Activated B cell treated with CpG ODN at 0.5 μM for 24 hours (primary cell): ENCODE measurements at regions not wholly inside any gene's neighbourhood (a gene's known extent, or its start where the extent isn't known, plus 50 kb on each side); places are given as distances from the start of the nearest gene placed in this dataset.

Source experiments
- ATAC-seq: fragments of 200-7000 bp; cut with Tn5 transposase; one replicate; pipeline ENCODE4 v1.10.0; 2021; ENCODE audit warnings: low read depth, mild to moderate bottlenecking, moderate library complexity
- CTCF ChIA-PET: fragments of 350-600 bp; sonication (Branson Sonifier 250); formaldehyde crosslinking; loops from one replicate; lab custom pipeline; 2021; ENCODE audit warnings: antibody characterized with exemption; lab: Charles Lee
- POLR2A ChIA-PET: fragments of 350-600 bp; sonication (Branson Sonifier 250); formaldehyde crosslinking; loops from one replicate; lab custom pipeline; 2021; ENCODE audit warnings: antibody characterized with exemption; lab: Charles Lee
- DNase-seq: peaks from one replicate; pipeline ENCODE4 v3.0.0; 2022
- H3K27ac Mint-ChIP-seq: one replicate; pipeline ENCODE4 v1.8.0; 2020; ENCODE audit warnings: mixed read lengths
- H3K27me3 Mint-ChIP-seq: one replicate; pipeline ENCODE4 v1.8.0; 2021; ENCODE audit warnings: mixed read lengths
- H3K36me3 Mint-ChIP-seq: one replicate; pipeline ENCODE4 v1.8.0; 2021; ENCODE audit warnings: low read depth, mixed read lengths
- H3K4me1 Mint-ChIP-seq: one replicate; pipeline ENCODE4 v1.8.0; 2021; ENCODE audit warnings: mixed read lengths
- H3K4me3 Mint-ChIP-seq: one replicate; pipeline ENCODE4 v1.8.0; 2020; ENCODE audit warnings: mild to moderate bottlenecking, mixed read lengths
- H3K9me3 Mint-ChIP-seq: one replicate; pipeline ENCODE4 v1.8.0; 2020; ENCODE audit warnings: mixed read lengths
- intact Hi-C: fragments of 100-400 bp; cut with micrococcal nuclease; formaldehyde crosslinking; loops from one replicate; pipeline ENCODE4 v1.15.1; 2024
- TF ChIP-seq, protein P1 (sequence below): fragments of 200-600 bp; IDR thresholded peaks from one replicate; pipeline ENCODE4 v1.8.0; 2022; ENCODE audit warnings: antibody characterized with exemption, mild to moderate bottlenecking

DNA sequence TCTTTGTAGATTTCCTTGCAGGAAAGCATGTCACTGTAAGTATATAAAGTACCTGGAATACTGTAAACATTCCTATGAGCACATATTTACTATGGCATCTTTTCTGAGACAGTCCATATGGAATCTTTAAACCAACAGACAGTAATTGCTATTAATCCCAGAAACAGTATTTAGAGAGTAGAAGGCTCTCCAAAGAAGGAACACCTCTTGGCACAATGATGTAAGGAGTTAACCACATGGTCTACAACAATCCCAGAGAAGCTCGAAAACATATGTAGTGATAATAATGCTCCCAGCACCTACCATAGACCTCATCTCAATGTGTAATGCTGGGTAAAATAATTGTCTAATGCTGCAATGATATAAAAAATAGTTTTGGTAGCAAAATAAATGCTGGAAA, 95.8 kb upstream of the IL12A start:
- Mint-ChIP-seq H3K27me3 (no peaks in the 10 kb centered on the region), H3K27ac (no peak overlapping the region), H3K4me1 (no peaks in the 10 kb centered on the region), H3K9me3 (no peaks in the 10 kb centered on the region), H3K4me3 (no peak overlapping the region), H3K36me3 (no peaks in the 10 kb centered on the region)
- CTCF ChIA-PET = no interaction called here
- ATAC-seq = no peak
- TF ChIP-seq, protein P1, sequence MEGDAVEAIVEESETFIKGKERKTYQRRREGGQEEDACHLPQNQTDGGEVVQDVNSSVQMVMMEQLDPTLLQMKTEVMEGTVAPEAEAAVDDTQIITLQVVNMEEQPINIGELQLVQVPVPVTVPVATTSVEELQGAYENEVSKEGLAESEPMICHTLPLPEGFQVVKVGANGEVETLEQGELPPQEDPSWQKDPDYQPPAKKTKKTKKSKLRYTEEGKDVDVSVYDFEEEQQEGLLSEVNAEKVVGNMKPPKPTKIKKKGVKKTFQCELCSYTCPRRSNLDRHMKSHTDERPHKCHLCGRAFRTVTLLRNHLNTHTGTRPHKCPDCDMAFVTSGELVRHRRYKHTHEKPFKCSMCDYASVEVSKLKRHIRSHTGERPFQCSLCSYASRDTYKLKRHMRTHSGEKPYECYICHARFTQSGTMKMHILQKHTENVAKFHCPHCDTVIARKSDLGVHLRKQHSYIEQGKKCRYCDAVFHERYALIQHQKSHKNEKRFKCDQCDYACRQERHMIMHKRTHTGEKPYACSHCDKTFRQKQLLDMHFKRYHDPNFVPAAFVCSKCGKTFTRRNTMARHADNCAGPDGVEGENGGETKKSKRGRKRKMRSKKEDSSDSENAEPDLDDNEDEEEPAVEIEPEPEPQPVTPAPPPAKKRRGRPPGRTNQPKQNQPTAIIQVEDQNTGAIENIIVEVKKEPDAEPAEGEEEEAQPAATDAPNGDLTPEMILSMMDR = no peak
- POLR2A ChIA-PET = no interaction called here
- intact Hi-C loops = no loop called here
- no peak for DNase-seq

DNA sequence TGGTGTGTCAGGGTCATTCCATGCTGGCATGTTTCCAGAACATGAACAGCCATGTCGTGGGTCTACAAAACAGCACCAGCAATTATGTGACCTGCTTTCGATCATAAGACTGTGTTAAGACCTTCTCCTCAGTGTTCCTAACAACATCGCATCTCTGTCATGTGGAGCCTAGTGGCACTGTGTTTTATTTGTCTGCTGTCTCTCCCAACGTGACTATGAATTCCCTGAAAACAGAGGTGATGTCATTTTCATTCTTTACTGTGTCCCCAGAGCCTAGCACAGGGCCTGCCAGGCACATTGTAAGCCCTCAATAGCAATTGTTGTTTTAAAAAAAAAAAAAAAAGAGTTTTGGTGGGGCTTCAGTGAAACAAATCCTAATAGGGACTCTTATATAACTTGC, 94.2 kb upstream of the IL12A start:
- TF ChIP-seq, protein P1 = no peak
- CTCF ChIA-PET = interaction anchor here (0.6 to 1.4 kb wide), 2 partner anchors 10 to 445 kb away, joined by 3 to 4 read pairs; no protein-coding TSS in a partner anchor
- no peak for DNase-seq
- no peaks in the 10 kb centered on the region for H3K9me3 Mint-ChIP-seq
- H3K4me3 Mint-ChIP-seq = no peak overlapping the region
- ATAC-seq = no peak
- H3K4me1 Mint-ChIP-seq = no peaks in the 10 kb centered on the region
- POLR2A ChIA-PET = no interaction called here
- no peaks in the 10 kb centered on the region for H3K36me3 Mint-ChIP-seq
- no peaks in the 10 kb centered on the region for H3K27me3 Mint-ChIP-seq
- no peak overlapping the region for H3K27ac Mint-ChIP-seq
- intact Hi-C loops = no loop called here

DNA sequence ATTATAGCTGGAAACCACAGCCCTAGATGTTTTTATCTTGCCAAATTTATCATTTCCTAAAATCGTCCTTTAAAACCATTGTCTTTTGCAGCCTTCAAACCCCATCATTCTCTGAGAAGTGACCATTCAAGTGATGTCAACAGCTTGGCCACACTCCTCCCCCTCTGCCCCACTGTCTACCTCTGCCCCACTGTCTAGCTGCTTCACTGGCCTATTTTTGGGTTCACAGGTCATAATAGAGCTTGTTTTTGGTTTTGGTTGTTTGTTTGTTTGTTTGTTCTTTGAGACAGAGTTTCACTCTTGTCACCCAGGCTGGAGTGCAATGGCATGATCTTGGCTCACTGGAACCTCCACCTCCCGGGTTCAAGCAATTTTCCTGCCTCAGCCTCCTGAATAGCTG, 93.2 kb upstream of the IL12A start:
- H3K4me1 Mint-ChIP-seq = no peaks in the 10 kb centered on the region
- DNase-seq (no peak), ATAC-seq (no peak)
- TF ChIP-seq, protein P1 = no peak
- H3K27ac Mint-ChIP-seq = no peak overlapping the region
- no peak overlapping the region for H3K4me3 Mint-ChIP-seq
- H3K9me3 Mint-ChIP-seq = no peaks in the 10 kb centered on the region
- H3K36me3 Mint-ChIP-seq = no peaks in the 10 kb centered on the region
- POLR2A ChIA-PET = no interaction called here
- H3K27me3 Mint-ChIP-seq = no peaks in the 10 kb centered on the region
- intact Hi-C loops = no loop called here
- CTCF ChIA-PET = interaction anchor here (1.4 kb wide), 1 partner anchor 11 kb away, joined by 4 read pairs; no protein-coding TSS in a partner anchor

DNA sequence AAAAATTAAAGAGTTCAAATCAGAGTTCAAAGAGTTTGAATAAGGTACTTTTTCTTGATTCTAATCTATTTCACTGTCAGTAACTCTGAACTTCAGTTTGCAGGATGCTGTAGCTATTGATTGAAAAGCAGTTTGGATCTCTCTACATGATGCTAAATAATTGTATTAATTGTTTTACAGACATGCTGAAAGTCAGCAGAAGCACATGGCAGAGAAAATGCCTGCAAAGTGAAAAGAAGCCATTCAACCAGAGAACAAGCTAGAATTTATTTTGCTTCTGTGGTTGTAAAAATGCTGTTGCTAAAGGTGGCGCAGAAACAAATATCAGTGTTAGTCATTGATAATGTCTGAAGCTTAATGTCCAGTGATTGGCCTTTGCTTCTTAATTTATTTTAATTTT, 92.1 kb upstream of the IL12A start:
- H3K4me3 Mint-ChIP-seq = no peak overlapping the region
- TF ChIP-seq, protein P1 = no peak
- no peaks in the 10 kb centered on the region for H3K4me1 Mint-ChIP-seq
- POLR2A ChIA-PET = no interaction called here
- no peaks in the 10 kb centered on the region for H3K27me3 Mint-ChIP-seq
- no peaks in the 10 kb centered on the region for H3K36me3 Mint-ChIP-seq
- intact Hi-C loops = no loop called here
- DNase-seq = no peak
- H3K9me3 Mint-ChIP-seq = no peaks in the 10 kb centered on the region
- no peak for ATAC-seq
- CTCF ChIA-PET = interaction anchor here (1.1 to 1.3 kb wide), 2 partner anchors 12 to 91 kb away, joined by 3 read pairs; no protein-coding TSS in a partner anchor
- no peak overlapping the region for H3K27ac Mint-ChIP-seq

DNA sequence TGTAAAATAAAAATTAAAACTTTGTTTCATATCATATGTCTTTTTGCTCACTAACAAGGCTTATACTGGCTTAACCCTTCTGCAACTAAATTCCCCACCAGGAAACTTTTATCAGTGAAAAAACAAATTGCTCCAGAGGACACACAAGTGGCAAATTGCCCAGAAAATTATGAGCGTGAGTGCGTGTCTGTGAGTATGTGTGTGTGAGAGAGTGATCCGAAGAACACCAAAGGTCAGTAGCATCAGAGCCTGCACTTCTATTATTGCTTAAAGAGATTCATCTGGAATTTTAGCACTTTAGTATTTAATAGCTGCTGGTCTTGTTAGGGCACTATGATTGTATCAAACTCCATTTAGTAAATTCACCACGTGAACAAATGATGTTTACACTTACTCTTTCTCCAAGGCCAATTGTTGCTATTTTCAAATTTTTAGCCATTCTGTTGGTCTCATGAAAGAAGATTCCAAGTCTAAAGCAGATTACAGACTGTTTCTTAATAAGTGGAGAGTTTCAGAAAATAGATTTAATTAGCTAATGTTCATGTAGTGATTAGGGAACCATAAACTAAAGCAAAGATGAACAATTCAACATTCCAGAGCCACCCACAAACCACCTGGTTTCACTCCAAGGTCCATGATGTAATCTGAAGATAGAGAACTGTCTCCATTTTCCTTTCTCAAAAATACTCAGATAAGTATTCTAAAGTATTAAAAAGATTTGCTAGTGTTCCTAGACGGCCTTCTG, 91.1 kb upstream of the IL12A start:
- TF ChIP-seq, protein P1 = no peak
- Mint-ChIP-seq H3K27me3 (no peaks in the 10 kb centered on the region), H3K27ac (no peak overlapping the region), H3K36me3 (no peaks in the 10 kb centered on the region), H3K4me1 (peaks cover 6% of the 10 kb centered on the region), H3K4me3 (no peak overlapping the region), H3K9me3 (no peaks in the 10 kb centered on the region)
- intact Hi-C loops = no loop called here
- ChIA-PET POLR2A (interaction anchor here (1.2 kb wide), 1 partner anchor 9 kb away, joined by 4 read pairs; no protein-coding TSS in a partner anchor), CTCF (interaction anchor here (1.1 to 1.3 kb wide), 3 partner anchors 13 to 90 kb away, joined by 3 read pairs; no protein-coding TSS in a partner anchor)
- ATAC-seq = no peak
- no peak for DNase-seq
